LoVo (cell line): ENCODE measurements at regions not wholly inside any gene's neighbourhood (a gene's known extent, or its start where the extent isn't known, plus 50 kb on each side); places are given as distances from the start of the nearest gene placed in this dataset.

Experiments used
- DNase-seq: peaks from one replicate; pipeline ENCODE4 v3.0.0-alpha.2; 2016; ENCODE audit warnings: low spot score

GRCh38 chr16:6200861-6201260, 1103.3 kb upstream of the EEF2KMT start:
- DNase-seq: no peak

- DNase-seq: no peak
These were observed 1102.7 kb upstream of the EEF2KMT start for GRCh38 chr16:6200271-6200670.

- no peak for DNase-seq
These were observed 1098.4 kb upstream of the EEF2KMT start for GRCh38 chr16:6195966-6196365.

- DNase-seq: no peak
These were observed 1096.1 kb upstream of the EEF2KMT start for GRCh38 chr16:6193718-6194117.

DNA sequence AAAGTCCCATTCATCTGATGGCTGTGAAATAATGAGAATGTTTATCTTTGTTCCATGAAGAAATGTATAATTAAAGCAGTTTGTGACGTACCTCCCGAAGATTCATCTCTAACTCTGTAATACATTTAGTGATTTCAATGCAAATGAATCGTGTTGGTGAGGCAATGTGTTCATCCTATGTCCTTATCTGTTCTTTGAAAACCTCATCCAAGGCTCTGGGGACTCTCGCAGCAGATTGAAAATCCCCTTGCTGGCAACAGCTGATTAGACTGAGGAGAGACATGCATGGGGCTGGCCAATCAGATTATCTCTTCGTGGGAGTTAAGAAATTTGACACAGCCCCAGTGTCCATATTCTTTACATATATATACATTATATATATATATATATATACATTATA, 1095.4 kb upstream of the EEF2KMT start:
- DNase-seq: no peak

- DNase-seq: no peak
These were observed 1094.9 kb upstream of the EEF2KMT start for GRCh38 chr16:6192532-6192931.

GRCh38 chr16:6190776-6191175, 1093.2 kb upstream of the EEF2KMT start:
- DNase-seq: no peak

DNA sequence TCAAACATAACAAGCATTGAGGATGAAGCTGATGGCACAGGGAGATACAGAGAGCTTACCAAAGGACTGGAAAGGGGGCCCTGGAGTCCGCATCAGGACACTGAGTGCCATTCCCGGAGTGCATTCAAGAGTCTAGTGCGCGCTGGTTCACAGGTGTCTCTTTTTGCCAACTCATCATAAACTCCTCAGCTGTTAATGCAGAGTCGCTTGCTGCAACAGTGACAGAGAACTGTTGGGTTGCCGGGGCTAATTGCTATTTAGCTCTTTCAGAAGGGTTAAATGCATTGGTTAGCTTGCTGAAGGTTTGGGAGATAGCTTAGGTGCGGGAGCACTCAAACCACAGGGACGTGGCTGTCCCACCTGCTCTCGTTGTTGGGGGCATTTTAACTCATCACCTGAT, 1091.6 kb upstream of the EEF2KMT start:
- DNase-seq: no peak

- no peak for DNase-seq
These were observed 1080.1 kb upstream of the EEF2KMT start for GRCh38 chr16:6177616-6178180.

DNA sequence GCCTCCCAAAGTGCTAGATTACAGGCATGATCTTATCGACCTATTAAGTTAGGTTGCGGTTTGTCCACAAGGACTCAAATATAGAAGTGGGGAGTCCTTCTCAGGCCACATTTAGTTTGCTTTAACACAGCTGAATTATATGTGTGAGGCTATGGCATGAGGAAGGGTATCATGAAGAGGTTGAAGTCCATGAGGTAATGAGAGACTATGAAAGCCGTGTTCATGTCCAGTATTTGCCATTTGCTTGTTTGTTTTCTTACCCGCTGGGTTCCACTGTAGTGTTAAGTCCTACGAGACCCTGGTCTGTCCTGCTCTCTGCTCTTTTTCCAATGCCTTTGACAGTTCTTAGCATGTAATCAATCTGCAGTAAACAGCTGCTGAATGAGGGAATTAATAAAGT, 1072.4 kb upstream of the EEF2KMT start:
- DNase-seq: no peak

DNA sequence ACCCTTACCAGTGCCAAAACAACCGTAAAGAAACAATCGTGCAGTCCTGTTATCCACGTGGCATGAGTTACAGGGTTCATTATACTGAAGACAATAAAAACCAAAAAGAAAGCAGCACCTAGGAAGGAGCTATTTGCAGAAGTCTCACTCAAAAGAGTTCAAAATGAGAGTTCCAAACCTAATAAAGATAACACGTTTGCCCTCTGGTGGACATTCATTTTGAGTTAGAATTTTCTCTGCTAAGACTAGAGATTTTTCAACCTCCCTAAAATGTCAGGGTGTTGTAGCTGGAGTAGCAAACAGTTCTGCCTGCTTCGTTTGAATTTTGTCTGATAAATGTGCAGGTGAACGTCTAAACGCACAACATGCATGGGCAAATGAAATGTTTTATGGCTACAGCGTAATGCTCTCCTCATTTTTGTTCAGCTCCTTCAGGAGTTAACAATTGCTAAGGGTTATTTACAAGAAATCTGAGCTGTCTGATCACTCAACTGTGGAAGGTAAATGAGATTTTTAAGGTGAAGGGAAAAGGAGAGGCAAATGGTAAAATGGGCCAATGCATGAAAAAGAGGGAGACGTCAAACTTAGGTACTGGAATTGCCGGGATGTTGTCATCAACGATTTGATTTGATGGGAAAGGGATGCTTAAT, 1067.9 kb upstream of the EEF2KMT start:
- DNase-seq: no peak

- DNase-seq: no peak
These were observed 1063.3 kb upstream of the EEF2KMT start for GRCh38 chr16:6160871-6161270.

DNA sequence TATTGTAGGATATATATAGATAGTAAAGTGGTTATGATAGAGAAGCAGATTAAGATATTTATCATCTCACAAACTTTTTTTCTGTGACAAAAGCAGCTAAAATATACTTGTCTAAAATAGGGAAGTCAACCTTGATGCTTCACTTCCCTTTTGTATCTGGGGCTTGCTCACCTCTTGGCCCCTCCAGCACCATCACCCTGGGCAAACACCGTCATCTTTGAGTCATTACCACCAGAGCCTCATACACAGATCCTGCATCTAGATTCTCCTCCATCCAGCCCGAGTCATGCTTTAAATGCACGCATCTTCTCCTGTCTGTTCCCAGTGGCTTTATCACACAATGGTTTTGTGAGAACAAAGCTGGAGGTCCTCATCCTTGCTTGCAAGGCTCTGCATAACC, 1062.7 kb upstream of the EEF2KMT start:
- no peak for DNase-seq

DNA sequence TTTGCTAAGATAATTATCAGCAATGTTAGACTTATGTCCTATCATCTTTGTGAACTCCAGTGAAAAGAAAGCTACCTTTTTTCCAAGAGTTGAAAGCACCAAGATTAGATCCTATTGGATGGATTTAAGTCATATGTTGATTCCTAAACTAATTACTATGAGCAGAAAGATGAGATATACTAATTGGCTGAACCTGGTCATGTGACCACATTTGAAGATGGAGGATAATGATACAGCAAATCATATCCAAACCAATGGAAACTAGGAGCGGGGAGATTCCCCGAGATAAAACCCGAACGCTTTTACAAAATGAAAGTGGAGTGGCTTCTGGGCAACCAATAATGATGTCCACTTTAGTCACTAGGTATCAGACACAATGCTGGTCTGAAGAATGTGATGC, 1060.2 kb upstream of the EEF2KMT start:
- DNase-seq: no peak

GRCh38 chr16:6155271-6155670, 1057.7 kb upstream of the EEF2KMT start:
- DNase-seq: no peak

- DNase-seq: no peak
These were observed 1056.3 kb upstream of the EEF2KMT start for GRCh38 chr16:6153901-6154300.

DNA sequence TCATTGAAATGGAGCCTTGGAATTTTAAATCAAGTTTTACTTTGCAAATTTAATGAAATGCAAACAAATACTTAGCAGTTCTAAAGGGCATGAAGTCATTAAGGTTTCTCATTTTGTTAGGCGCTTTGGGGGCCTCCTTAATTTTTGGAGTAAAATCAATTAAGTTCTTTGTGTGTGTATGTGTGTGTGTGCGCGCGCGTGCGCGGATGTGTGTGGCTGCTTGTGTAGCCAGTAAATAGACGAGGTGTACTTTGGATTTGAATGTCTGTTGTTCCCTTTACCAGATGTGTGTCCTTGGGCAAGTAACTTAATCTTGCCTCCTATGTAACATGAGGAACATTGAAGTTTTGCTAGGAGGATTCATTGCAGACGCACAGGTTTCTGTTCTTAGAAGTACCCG, 1051.4 kb upstream of the EEF2KMT start:
- DNase-seq: no peak

DNA sequence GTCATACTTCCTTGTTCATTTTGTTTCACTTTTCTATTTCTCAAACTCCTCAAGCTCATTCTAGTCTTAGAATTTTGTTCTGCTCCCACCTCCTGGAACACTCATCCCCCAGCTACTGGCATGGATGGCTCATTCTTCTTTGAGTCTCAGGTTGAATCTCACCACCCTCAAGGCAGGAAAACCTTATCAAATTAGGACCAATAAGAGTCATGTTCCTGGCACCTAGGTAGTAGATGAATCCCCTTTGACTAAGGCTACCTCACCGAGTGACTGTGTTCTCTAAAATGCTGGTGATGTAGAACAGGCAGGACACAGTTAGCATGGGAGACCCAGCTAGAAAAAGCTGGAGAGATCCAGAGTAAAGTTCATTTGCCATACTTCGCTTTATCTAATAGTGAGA, 1050.8 kb upstream of the EEF2KMT start:
- DNase-seq: no peak

GRCh38 chr16:6146874-6147425, 1049.4 kb upstream of the EEF2KMT start:
- DNase-seq: no peak

GRCh38 chr16:6146356-6146755, 1048.8 kb upstream of the EEF2KMT start:
- DNase-seq: no peak

DNA sequence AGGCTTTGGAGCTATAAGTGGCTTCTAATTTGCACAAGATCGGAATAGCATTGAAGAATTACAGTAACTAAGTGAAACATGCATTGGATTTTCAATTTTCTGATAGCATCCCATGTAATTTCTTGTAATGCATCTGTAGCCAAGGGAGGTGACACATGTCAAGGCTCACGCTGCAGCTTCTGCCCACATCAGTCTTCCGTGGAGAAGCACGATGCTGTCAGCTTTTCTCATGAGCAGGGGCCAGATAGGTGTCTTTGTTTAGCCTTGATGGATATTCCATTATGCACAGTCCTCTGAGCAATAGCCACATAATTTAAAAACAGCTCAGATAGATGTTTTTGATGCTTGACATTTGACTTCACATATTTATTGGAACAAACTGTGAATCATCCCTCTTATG, 1046.9 kb upstream of the EEF2KMT start:
- no peak for DNase-seq

GRCh38 chr16:6143020-6143419, 1045.4 kb upstream of the EEF2KMT start:
- DNase-seq: no peak

- no peak for DNase-seq
These were observed 1035.5 kb upstream of the EEF2KMT start for GRCh38 chr16:6133009-6133557.

GRCh38 chr16:6132121-6132520, 1034.5 kb upstream of the EEF2KMT start:
- DNase-seq: no peak
